ENCODE measurements at regions not wholly inside any gene's neighbourhood (a gene's known extent, or its start where the extent isn't known, plus 50 kb on each side); places are given as distances from the start of the nearest gene placed in this dataset.

- TF ChIP-seq, protein P1, sequence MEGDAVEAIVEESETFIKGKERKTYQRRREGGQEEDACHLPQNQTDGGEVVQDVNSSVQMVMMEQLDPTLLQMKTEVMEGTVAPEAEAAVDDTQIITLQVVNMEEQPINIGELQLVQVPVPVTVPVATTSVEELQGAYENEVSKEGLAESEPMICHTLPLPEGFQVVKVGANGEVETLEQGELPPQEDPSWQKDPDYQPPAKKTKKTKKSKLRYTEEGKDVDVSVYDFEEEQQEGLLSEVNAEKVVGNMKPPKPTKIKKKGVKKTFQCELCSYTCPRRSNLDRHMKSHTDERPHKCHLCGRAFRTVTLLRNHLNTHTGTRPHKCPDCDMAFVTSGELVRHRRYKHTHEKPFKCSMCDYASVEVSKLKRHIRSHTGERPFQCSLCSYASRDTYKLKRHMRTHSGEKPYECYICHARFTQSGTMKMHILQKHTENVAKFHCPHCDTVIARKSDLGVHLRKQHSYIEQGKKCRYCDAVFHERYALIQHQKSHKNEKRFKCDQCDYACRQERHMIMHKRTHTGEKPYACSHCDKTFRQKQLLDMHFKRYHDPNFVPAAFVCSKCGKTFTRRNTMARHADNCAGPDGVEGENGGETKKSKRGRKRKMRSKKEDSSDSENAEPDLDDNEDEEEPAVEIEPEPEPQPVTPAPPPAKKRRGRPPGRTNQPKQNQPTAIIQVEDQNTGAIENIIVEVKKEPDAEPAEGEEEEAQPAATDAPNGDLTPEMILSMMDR (IDR thresholded peaks at IDR 0.05; ENCODE audit: insufficient read depth, low read length, poor library complexity, severe bottlenecking), result no peak
- no peak for TF ChIP-seq EZH2phosphoT487 (conservative IDR thresholded peaks at IDR 0.05; ENCODE audit: low read length)
Observed at GRCh38 chr13:78897200-78897599, 238.2 kb upstream of the OBI1 start.
